Endothelial cell (in vitro differentiated cells): ENCODE measurements at regions not wholly inside any gene's neighbourhood (a gene's known extent, or its start where the extent isn't known, plus 50 kb on each side); places are given as distances from the start of the nearest gene placed in this dataset.

Experiments
- DNase-seq: peaks from one replicate; pipeline ENCODE4 v3.0.0; 2021; ENCODE audit warnings: low spot score
- H3K27ac Mint-ChIP-seq: one replicate; pipeline ENCODE4 v1.8.0; 2021; ENCODE audit warnings: mixed read lengths, inconsistent platforms; ENCODE audit not compliant: unreplicated experiment
- H3K27me3 Mint-ChIP-seq: one replicate; pipeline ENCODE4 v1.8.0; 2021; ENCODE audit warnings: mild to moderate bottlenecking, moderate library complexity, mixed read lengths, inconsistent platforms; ENCODE audit not compliant: unreplicated experiment
- H3K36me3 Mint-ChIP-seq: one replicate; pipeline ENCODE4 v1.8.0; 2021; ENCODE audit warnings: mild to moderate bottlenecking, low read depth, mixed read lengths, inconsistent platforms; ENCODE audit not compliant: unreplicated experiment
- H3K4me1 Mint-ChIP-seq: one replicate; pipeline ENCODE4 v1.8.0; 2021; ENCODE audit warnings: mild to moderate bottlenecking, mixed read lengths, inconsistent platforms; ENCODE audit not compliant: unreplicated experiment
- H3K4me3 Mint-ChIP-seq: one replicate; pipeline ENCODE4 v1.8.0; 2021; ENCODE audit warnings: mild to moderate bottlenecking, mixed read lengths, inconsistent platforms; ENCODE audit not compliant: unreplicated experiment
- H3K9me3 Mint-ChIP-seq: one replicate; pipeline ENCODE4 v1.8.0; 2021; ENCODE audit warnings: mixed read lengths, inconsistent platforms; ENCODE audit not compliant: unreplicated experiment
- CTCF ChIP-seq: fragments of 200-600 bp; sonication (generic); IDR thresholded peaks from one replicate; pipeline ENCODE4 v1.5.0; 2021; ENCODE audit warnings: antibody characterized with exemption; ENCODE audit not compliant: unreplicated experiment

- H3K27ac Mint-ChIP-seq, result no peak overlapping the region
- no peak overlapping the region for H3K4me3 Mint-ChIP-seq
- DNase-seq, result no peak
- no peak for TF ChIP-seq CTCF
- no peaks in the 10 kb centered on the region for H3K36me3 Mint-ChIP-seq
- no peaks in the 10 kb centered on the region for H3K9me3 Mint-ChIP-seq
- peaks cover 16% of the 10 kb centered on the region for H3K27me3 Mint-ChIP-seq
- peaks cover 41% of the 10 kb centered on the region for H3K4me1 Mint-ChIP-seq
Observed at GRCh38 chr10:100683004-100683403, 62.4 kb upstream of the PAX2 start.

- H3K27me3 Mint-ChIP-seq, result peaks cover 16% of the 10 kb centered on the region
- peaks cover 37% of the 10 kb centered on the region for H3K4me1 Mint-ChIP-seq
- H3K9me3 Mint-ChIP-seq, result no peaks in the 10 kb centered on the region
- no peak for DNase-seq
- no peaks in the 10 kb centered on the region for H3K36me3 Mint-ChIP-seq
- TF ChIP-seq CTCF, result no peak
- H3K27ac Mint-ChIP-seq, result no peak overlapping the region
- H3K4me3 Mint-ChIP-seq, result no peak overlapping the region
Observed at GRCh38 chr10:100683545-100684300, 61.7 kb upstream of the PAX2 start.

GRCh38 chr10:100684688-100685235, 60.6 kb upstream of the PAX2 start:
- Mint-ChIP-seq H3K27ac (peak overlapping the region; percentile 3), H3K27me3 (peaks cover 16% of the 10 kb centered on the region)

GRCh38 chr10:100685331-100685730, 60.1 kb upstream of the PAX2 start:
- Mint-ChIP-seq H3K4me1 (peaks cover 36% of the 10 kb centered on the region), H3K36me3 (no peaks in the 10 kb centered on the region), H3K27me3 (peaks cover 16% of the 10 kb centered on the region), H3K27ac (no peak overlapping the region), H3K9me3 (no peaks in the 10 kb centered on the region), H3K4me3 (no peak overlapping the region)
- no peak for TF ChIP-seq CTCF
- DNase-seq, result no peak

More at GRCh38 chr10:100684688-100685235, 60.6 kb upstream of the PAX2 start:
- Mint-ChIP-seq H3K4me1 (peaks cover 36% of the 10 kb centered on the region), H3K36me3 (no peaks in the 10 kb centered on the region), H3K9me3 (no peaks in the 10 kb centered on the region), H3K4me3 (peak overlapping the region; percentile 1)
- no peak for DNase-seq
- TF ChIP-seq CTCF, result no peak
